ENCODE measurements at regions not wholly inside any gene's neighbourhood (a gene's known extent, or its start where the extent isn't known, plus 50 kb on each side); places are given as distances from the start of the nearest gene placed in this dataset.

DNA sequence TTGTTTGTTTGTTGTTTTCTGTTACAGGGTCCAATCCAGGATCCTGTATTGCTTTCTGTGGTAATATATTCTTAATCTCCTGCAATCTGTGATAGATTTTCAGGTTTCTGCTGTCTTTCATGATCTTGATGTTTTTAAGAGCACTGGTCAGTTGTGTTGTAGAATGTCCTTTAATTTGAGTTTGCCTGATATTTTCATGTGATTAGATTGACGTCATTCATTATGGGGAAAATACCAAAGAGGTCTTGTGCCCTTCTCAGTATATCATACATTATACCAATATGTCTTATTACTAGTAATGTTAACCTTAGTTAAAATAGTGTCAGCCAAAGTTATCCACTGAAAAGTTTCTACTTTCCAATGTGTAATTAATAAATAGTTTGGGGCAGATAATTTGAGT is 929.3 kb downstream of the PCDH19 start:
- no peak for TF ChIP-seq POLR2AphosphoS5 (IDR thresholded peaks at IDR 0.05; ENCODE audit: borderline replicate concordance, low read depth, low read length)
- no peak for TF ChIP-seq EZH2 (IDR thresholded peaks at IDR 0.05)
